ENCODE measurements at regions not wholly inside any gene's neighbourhood (a gene's known extent, or its start where the extent isn't known, plus 50 kb on each side); places are given as distances from the start of the nearest gene placed in this dataset.

GRCh38 chr10:128938558-128938957, 528.5 kb upstream of the MGMT start:
- H3K4me3 ChIP-seq (ENCODE audit: insufficient read depth, low read depth, low read length, poor library complexity, severe bottlenecking), result no peak overlapping the region
- H3K27me3 ChIP-seq (replicated peaks; ENCODE audit: control insufficient read depth, insufficient read depth, low read length, poor library complexity, severe bottlenecking), result no peaks in the 10 kb centered on the region
- H3K27ac ChIP-seq (ENCODE audit: insufficient read depth, low read length, poor library complexity, severe bottlenecking), result no peak overlapping the region
- no peak for DNase-seq
- H3K36me3 ChIP-seq (ENCODE audit: control insufficient read depth, insufficient read depth, low read length), result no peaks in the 10 kb centered on the region
- H3K9me3 ChIP-seq (ENCODE audit: control insufficient read depth, low read length), result no peaks in the 10 kb centered on the region
- H3K4me1 ChIP-seq (ENCODE audit: control insufficient read depth, insufficient read depth, low read length, poor library complexity, severe bottlenecking), result no peaks in the 10 kb centered on the region

GRCh38 chr10:128940081-128940480, 527.0 kb upstream of the MGMT start:
- H3K27ac ChIP-seq (ENCODE audit: insufficient read depth, low read length, poor library complexity, severe bottlenecking), result no peak overlapping the region
- no peaks in the 10 kb centered on the region for H3K27me3 ChIP-seq (replicated peaks; ENCODE audit: control insufficient read depth, insufficient read depth, low read length, poor library complexity, severe bottlenecking)
- H3K36me3 ChIP-seq (ENCODE audit: control insufficient read depth, insufficient read depth, low read length), result no peaks in the 10 kb centered on the region
- no peak overlapping the region for H3K4me3 ChIP-seq (ENCODE audit: insufficient read depth, low read depth, low read length, poor library complexity, severe bottlenecking)
- no peaks in the 10 kb centered on the region for H3K9me3 ChIP-seq (ENCODE audit: control insufficient read depth, low read length)
- no peaks in the 10 kb centered on the region for H3K4me1 ChIP-seq (ENCODE audit: control insufficient read depth, insufficient read depth, low read length, poor library complexity, severe bottlenecking)
- no peak for DNase-seq

- no peaks in the 10 kb centered on the region for H3K27me3 ChIP-seq (replicated peaks; ENCODE audit: control insufficient read depth, insufficient read depth, low read length, poor library complexity, severe bottlenecking)
- no peak for DNase-seq
- no peak overlapping the region for H3K27ac ChIP-seq (ENCODE audit: insufficient read depth, low read length, poor library complexity, severe bottlenecking)
- no peaks in the 10 kb centered on the region for H3K9me3 ChIP-seq (ENCODE audit: control insufficient read depth, low read length)
- H3K4me1 ChIP-seq (ENCODE audit: control insufficient read depth, insufficient read depth, low read length, poor library complexity, severe bottlenecking), result no peaks in the 10 kb centered on the region
- no peak overlapping the region for H3K4me3 ChIP-seq (ENCODE audit: insufficient read depth, low read depth, low read length, poor library complexity, severe bottlenecking)
- no peaks in the 10 kb centered on the region for H3K36me3 ChIP-seq (ENCODE audit: control insufficient read depth, insufficient read depth, low read length)
These were observed 523.9 kb upstream of the MGMT start for GRCh38 chr10:128943111-128943510.

GRCh38 chr10:128945398-128945797, 521.6 kb upstream of the MGMT start:
- no peaks in the 10 kb centered on the region for H3K4me1 ChIP-seq (ENCODE audit: control insufficient read depth, insufficient read depth, low read length, poor library complexity, severe bottlenecking)
- no peaks in the 10 kb centered on the region for H3K27me3 ChIP-seq (replicated peaks; ENCODE audit: control insufficient read depth, insufficient read depth, low read length, poor library complexity, severe bottlenecking)
- DNase-seq, result no peak
- H3K4me3 ChIP-seq (ENCODE audit: insufficient read depth, low read depth, low read length, poor library complexity, severe bottlenecking), result no peak overlapping the region
- no peak overlapping the region for H3K27ac ChIP-seq (ENCODE audit: insufficient read depth, low read length, poor library complexity, severe bottlenecking)
- H3K36me3 ChIP-seq (ENCODE audit: control insufficient read depth, insufficient read depth, low read length), result no peaks in the 10 kb centered on the region
- H3K9me3 ChIP-seq (ENCODE audit: control insufficient read depth, low read length), result no peaks in the 10 kb centered on the region

GRCh38 chr10:128950159-128950915, 516.7 kb upstream of the MGMT start:
- Histone ChIP-seq H3K27ac (ENCODE audit: insufficient read depth, low read length, poor library complexity, severe bottlenecking) (no peak overlapping the region), H3K4me3 (ENCODE audit: insufficient read depth, low read depth, low read length, poor library complexity, severe bottlenecking) (no peak overlapping the region), H3K27me3 (replicated peaks; ENCODE audit: control insufficient read depth, insufficient read depth, low read length, poor library complexity, severe bottlenecking) (no peaks in the 10 kb centered on the region), H3K9me3 (ENCODE audit: control insufficient read depth, low read length) (no peaks in the 10 kb centered on the region), H3K4me1 (ENCODE audit: control insufficient read depth, insufficient read depth, low read length, poor library complexity, severe bottlenecking) (no peaks in the 10 kb centered on the region), H3K36me3 (ENCODE audit: control insufficient read depth, insufficient read depth, low read length) (no peaks in the 10 kb centered on the region)
- DNase-seq, result no peak

GRCh38 chr10:128950916-128951275, 516.1 kb upstream of the MGMT start:
- no peak for DNase-seq
- Histone ChIP-seq H3K27me3 (replicated peaks; ENCODE audit: control insufficient read depth, insufficient read depth, low read length, poor library complexity, severe bottlenecking) (no peaks in the 10 kb centered on the region), H3K9me3 (ENCODE audit: control insufficient read depth, low read length) (no peaks in the 10 kb centered on the region), H3K36me3 (ENCODE audit: control insufficient read depth, insufficient read depth, low read length) (no peaks in the 10 kb centered on the region), H3K27ac (ENCODE audit: insufficient read depth, low read length, poor library complexity, severe bottlenecking) (no peak overlapping the region), H3K4me3 (ENCODE audit: insufficient read depth, low read depth, low read length, poor library complexity, severe bottlenecking) (no peak overlapping the region), H3K4me1 (ENCODE audit: control insufficient read depth, insufficient read depth, low read length, poor library complexity, severe bottlenecking) (no peaks in the 10 kb centered on the region)

GRCh38 chr10:128952856-128953255, 514.2 kb upstream of the MGMT start:
- H3K27ac ChIP-seq (ENCODE audit: insufficient read depth, low read length, poor library complexity, severe bottlenecking), result no peak overlapping the region
- no peaks in the 10 kb centered on the region for H3K9me3 ChIP-seq (ENCODE audit: control insufficient read depth, low read length)
- DNase-seq, result no peak
- H3K4me1 ChIP-seq (ENCODE audit: control insufficient read depth, insufficient read depth, low read length, poor library complexity, severe bottlenecking), result no peaks in the 10 kb centered on the region
- H3K36me3 ChIP-seq (ENCODE audit: control insufficient read depth, insufficient read depth, low read length), result no peaks in the 10 kb centered on the region
- H3K4me3 ChIP-seq (ENCODE audit: insufficient read depth, low read depth, low read length, poor library complexity, severe bottlenecking), result no peak overlapping the region
- H3K27me3 ChIP-seq (replicated peaks; ENCODE audit: control insufficient read depth, insufficient read depth, low read length, poor library complexity, severe bottlenecking), result no peaks in the 10 kb centered on the region

- no peak overlapping the region for H3K4me3 ChIP-seq (ENCODE audit: insufficient read depth, low read depth, low read length, poor library complexity, severe bottlenecking)
- H3K36me3 ChIP-seq (ENCODE audit: control insufficient read depth, insufficient read depth, low read length), result no peaks in the 10 kb centered on the region
- no peak for DNase-seq
- H3K27ac ChIP-seq (ENCODE audit: insufficient read depth, low read length, poor library complexity, severe bottlenecking), result no peak overlapping the region
- H3K27me3 ChIP-seq (replicated peaks; ENCODE audit: control insufficient read depth, insufficient read depth, low read length, poor library complexity, severe bottlenecking), result no peaks in the 10 kb centered on the region
- no peaks in the 10 kb centered on the region for H3K4me1 ChIP-seq (ENCODE audit: control insufficient read depth, insufficient read depth, low read length, poor library complexity, severe bottlenecking)
- no peaks in the 10 kb centered on the region for H3K9me3 ChIP-seq (ENCODE audit: control insufficient read depth, low read length)
These were observed 510.9 kb upstream of the MGMT start for GRCh38 chr10:128956149-128956548.

- DNase-seq, result no peak
- Histone ChIP-seq H3K9me3 (ENCODE audit: control insufficient read depth, low read length) (no peaks in the 10 kb centered on the region), H3K27ac (ENCODE audit: insufficient read depth, low read length, poor library complexity, severe bottlenecking) (no peak overlapping the region), H3K36me3 (ENCODE audit: control insufficient read depth, insufficient read depth, low read length) (no peaks in the 10 kb centered on the region), H3K4me1 (ENCODE audit: control insufficient read depth, insufficient read depth, low read length, poor library complexity, severe bottlenecking) (no peaks in the 10 kb centered on the region), H3K27me3 (replicated peaks; ENCODE audit: control insufficient read depth, insufficient read depth, low read length, poor library complexity, severe bottlenecking) (no peaks in the 10 kb centered on the region), H3K4me3 (ENCODE audit: insufficient read depth, low read depth, low read length, poor library complexity, severe bottlenecking) (no peak overlapping the region)
These were observed 509.8 kb upstream of the MGMT start for GRCh38 chr10:128957221-128957620.

- DNase-seq, result no peak
These were observed 508.0 kb upstream of the MGMT start for GRCh38 chr10:128958834-128959690.

More at GRCh38 chr10:128958834-128959690, 508.0 kb upstream of the MGMT start:
- no peak overlapping the region for H3K4me3 ChIP-seq (ENCODE audit: insufficient read depth, low read depth, low read length, poor library complexity, severe bottlenecking)
- no peaks in the 10 kb centered on the region for H3K27me3 ChIP-seq (replicated peaks; ENCODE audit: control insufficient read depth, insufficient read depth, low read length, poor library complexity, severe bottlenecking)
- no peaks in the 10 kb centered on the region for H3K4me1 ChIP-seq (ENCODE audit: control insufficient read depth, insufficient read depth, low read length, poor library complexity, severe bottlenecking)
- H3K9me3 ChIP-seq (ENCODE audit: control insufficient read depth, low read length), result no peaks in the 10 kb centered on the region
- no peak overlapping the region for H3K27ac ChIP-seq (ENCODE audit: insufficient read depth, low read length, poor library complexity, severe bottlenecking)
- H3K36me3 ChIP-seq (ENCODE audit: control insufficient read depth, insufficient read depth, low read length), result no peaks in the 10 kb centered on the region
